Activated B cell treated with CpG ODN at 0.5 μM for 24 hours (primary cell): ENCODE measurements at regions not wholly inside any gene's neighbourhood (a gene's known extent, or its start where the extent isn't known, plus 50 kb on each side); places are given as distances from the start of the nearest gene placed in this dataset.

Experiments
- ATAC-seq: fragments of 200-7000 bp; cut with Tn5 transposase; one replicate; pipeline ENCODE4 v1.10.0; 2021; ENCODE audit warnings: low read depth, mild to moderate bottlenecking, moderate library complexity
- CTCF ChIA-PET: fragments of 350-600 bp; sonication (Branson Sonifier 250); formaldehyde crosslinking; loops from one replicate; lab custom pipeline; 2021; ENCODE audit warnings: antibody characterized with exemption; lab: Charles Lee
- POLR2A ChIA-PET: fragments of 350-600 bp; sonication (Branson Sonifier 250); formaldehyde crosslinking; loops from one replicate; lab custom pipeline; 2021; ENCODE audit warnings: antibody characterized with exemption; lab: Charles Lee
- DNase-seq: peaks from one replicate; pipeline ENCODE4 v3.0.0; 2022
- H3K27ac Mint-ChIP-seq: one replicate; pipeline ENCODE4 v1.8.0; 2020; ENCODE audit warnings: mixed read lengths
- H3K27me3 Mint-ChIP-seq: one replicate; pipeline ENCODE4 v1.8.0; 2021; ENCODE audit warnings: mixed read lengths
- H3K36me3 Mint-ChIP-seq: one replicate; pipeline ENCODE4 v1.8.0; 2021; ENCODE audit warnings: low read depth, mixed read lengths
- H3K4me1 Mint-ChIP-seq: one replicate; pipeline ENCODE4 v1.8.0; 2021; ENCODE audit warnings: mixed read lengths
- H3K4me3 Mint-ChIP-seq: one replicate; pipeline ENCODE4 v1.8.0; 2020; ENCODE audit warnings: mild to moderate bottlenecking, mixed read lengths
- H3K9me3 Mint-ChIP-seq: one replicate; pipeline ENCODE4 v1.8.0; 2020; ENCODE audit warnings: mixed read lengths
- intact Hi-C: fragments of 100-400 bp; cut with micrococcal nuclease; formaldehyde crosslinking; loops from one replicate; pipeline ENCODE4 v1.15.1; 2024
- TF ChIP-seq, protein P1 (sequence below): fragments of 200-600 bp; IDR thresholded peaks from one replicate; pipeline ENCODE4 v1.8.0; 2022; ENCODE audit warnings: antibody characterized with exemption, mild to moderate bottlenecking

DNA sequence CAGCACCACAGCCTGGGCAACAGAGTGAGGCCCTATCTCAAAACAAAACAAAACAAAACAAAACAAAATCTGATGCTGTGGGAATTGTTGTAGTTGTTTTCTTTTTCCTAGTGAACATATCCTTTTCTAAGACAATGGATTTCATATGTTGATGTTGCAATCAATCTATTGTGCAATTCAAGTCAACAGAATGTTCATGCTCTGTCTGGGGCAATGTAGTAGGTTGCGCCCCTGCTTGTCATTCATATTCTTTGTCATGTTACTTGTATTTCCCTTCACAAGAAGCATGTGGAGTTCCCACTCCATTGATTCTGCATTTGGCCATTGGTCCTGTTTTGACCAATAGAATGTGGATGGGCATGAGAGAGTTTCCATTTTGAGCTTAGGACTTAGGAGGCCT, 223.9 kb downstream of the DUSP10 start:
- Mint-ChIP-seq H3K27me3 (no peaks in the 10 kb centered on the region), H3K9me3 (no peaks in the 10 kb centered on the region), H3K4me1 (no peaks in the 10 kb centered on the region), H3K27ac (no peak overlapping the region), H3K4me3 (no peak overlapping the region), H3K36me3 (no peaks in the 10 kb centered on the region)
- CTCF ChIA-PET = no interaction called here
- no peak for ATAC-seq
- POLR2A ChIA-PET = no interaction called here
- TF ChIP-seq, protein P1, sequence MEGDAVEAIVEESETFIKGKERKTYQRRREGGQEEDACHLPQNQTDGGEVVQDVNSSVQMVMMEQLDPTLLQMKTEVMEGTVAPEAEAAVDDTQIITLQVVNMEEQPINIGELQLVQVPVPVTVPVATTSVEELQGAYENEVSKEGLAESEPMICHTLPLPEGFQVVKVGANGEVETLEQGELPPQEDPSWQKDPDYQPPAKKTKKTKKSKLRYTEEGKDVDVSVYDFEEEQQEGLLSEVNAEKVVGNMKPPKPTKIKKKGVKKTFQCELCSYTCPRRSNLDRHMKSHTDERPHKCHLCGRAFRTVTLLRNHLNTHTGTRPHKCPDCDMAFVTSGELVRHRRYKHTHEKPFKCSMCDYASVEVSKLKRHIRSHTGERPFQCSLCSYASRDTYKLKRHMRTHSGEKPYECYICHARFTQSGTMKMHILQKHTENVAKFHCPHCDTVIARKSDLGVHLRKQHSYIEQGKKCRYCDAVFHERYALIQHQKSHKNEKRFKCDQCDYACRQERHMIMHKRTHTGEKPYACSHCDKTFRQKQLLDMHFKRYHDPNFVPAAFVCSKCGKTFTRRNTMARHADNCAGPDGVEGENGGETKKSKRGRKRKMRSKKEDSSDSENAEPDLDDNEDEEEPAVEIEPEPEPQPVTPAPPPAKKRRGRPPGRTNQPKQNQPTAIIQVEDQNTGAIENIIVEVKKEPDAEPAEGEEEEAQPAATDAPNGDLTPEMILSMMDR = no peak
- no peak for DNase-seq
- intact Hi-C loops = no loop called here

GRCh38 chr1:221520250-221520649, 221.6 kb downstream of the DUSP10 start:
- H3K9me3 Mint-ChIP-seq = no peaks in the 10 kb centered on the region
- intact Hi-C loops = no loop called here

DNA sequence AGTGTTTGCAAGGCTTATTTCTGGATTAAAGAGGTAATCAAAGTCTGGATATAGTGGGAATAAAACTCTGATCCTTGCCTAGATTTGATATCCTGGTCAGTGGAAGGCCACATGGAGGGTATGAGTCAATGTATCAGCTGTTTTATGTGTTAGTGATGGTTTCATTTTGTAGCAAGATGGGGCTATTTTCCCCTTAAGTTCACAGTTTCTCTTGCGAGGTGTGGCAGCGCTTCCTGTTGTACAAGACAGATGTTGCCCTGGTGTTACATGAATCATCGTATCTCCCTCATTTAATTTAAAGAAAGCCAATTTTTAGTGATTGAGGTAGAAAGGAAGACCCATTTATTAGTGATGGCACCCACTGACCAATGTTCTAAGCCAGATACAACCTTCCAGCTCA, 220.2 kb downstream of the DUSP10 start:
- H3K4me1 Mint-ChIP-seq = no peaks in the 10 kb centered on the region
- H3K27ac Mint-ChIP-seq = no peak overlapping the region
- DNase-seq = no peak
- POLR2A ChIA-PET = no interaction called here
- no peak for ATAC-seq
- CTCF ChIA-PET = no interaction called here
- no peaks in the 10 kb centered on the region for H3K36me3 Mint-ChIP-seq
- H3K4me3 Mint-ChIP-seq = no peak overlapping the region
- no peaks in the 10 kb centered on the region for H3K27me3 Mint-ChIP-seq
- intact Hi-C loops = no loop called here
- TF ChIP-seq, protein P1 = no peak
- H3K9me3 Mint-ChIP-seq = no peaks in the 10 kb centered on the region

More at GRCh38 chr1:221520250-221520649, 221.6 kb downstream of the DUSP10 start:
- Mint-ChIP-seq H3K36me3 (no peaks in the 10 kb centered on the region), H3K27ac (no peak overlapping the region), H3K4me3 (no peak overlapping the region), H3K27me3 (no peaks in the 10 kb centered on the region), H3K4me1 (no peaks in the 10 kb centered on the region)
- DNase-seq (no peak), ATAC-seq (no peak)
- ChIA-PET CTCF (no interaction called here), POLR2A (no interaction called here)
- TF ChIP-seq, protein P1 = no peak

- ATAC-seq = no peak
- H3K27ac Mint-ChIP-seq = no peak overlapping the region
- H3K27me3 Mint-ChIP-seq = no peaks in the 10 kb centered on the region
- no peak overlapping the region for H3K4me3 Mint-ChIP-seq
- no peak for DNase-seq
- H3K9me3 Mint-ChIP-seq = no peaks in the 10 kb centered on the region
- intact Hi-C loops = no loop called here
- H3K4me1 Mint-ChIP-seq = no peaks in the 10 kb centered on the region
- H3K36me3 Mint-ChIP-seq = no peaks in the 10 kb centered on the region
- ChIA-PET POLR2A (no interaction called here), CTCF (no interaction called here)
- TF ChIP-seq, protein P1 = no peak
Measured at GRCh38 chr1:221522529-221522940, 219.4 kb downstream of the DUSP10 start.

DNA sequence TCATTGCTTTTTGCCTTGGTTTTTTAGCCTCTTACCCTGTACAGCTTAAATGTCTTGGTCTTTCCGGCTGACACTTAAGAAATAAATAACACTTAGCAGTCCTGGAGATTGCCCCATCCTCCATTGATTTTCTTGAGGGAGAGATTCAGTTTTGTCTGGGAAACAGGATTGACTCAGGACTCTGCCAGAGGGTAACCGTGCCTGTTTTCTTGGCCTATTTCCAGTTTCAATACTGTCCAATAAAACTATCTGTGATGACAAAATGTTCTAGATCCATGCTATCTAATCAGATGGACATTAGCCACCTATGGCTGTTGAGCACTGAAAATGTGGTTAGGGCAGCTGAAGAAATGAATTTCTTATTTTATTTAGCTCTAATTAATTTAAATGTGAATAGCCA, 216.1 kb downstream of the DUSP10 start:
- no peak overlapping the region for H3K27ac Mint-ChIP-seq
- H3K4me3 Mint-ChIP-seq = no peak overlapping the region
- ChIA-PET POLR2A (no interaction called here), CTCF (no interaction called here)
- TF ChIP-seq, protein P1 = no peak
- H3K27me3 Mint-ChIP-seq = no peaks in the 10 kb centered on the region
- ATAC-seq (no peak), DNase-seq (no peak)
- no peaks in the 10 kb centered on the region for H3K9me3 Mint-ChIP-seq
- H3K4me1 Mint-ChIP-seq = no peaks in the 10 kb centered on the region
- H3K36me3 Mint-ChIP-seq = no peaks in the 10 kb centered on the region
- intact Hi-C loops = no loop called here
